SKM-1 treated with dmso at 0.1 percent for 144 hours (cell line): ENCODE measurements at regions not wholly inside any gene's neighbourhood (a gene's known extent, or its start where the extent isn't known, plus 50 kb on each side); places are given as distances from the start of the nearest gene placed in this dataset.
"Not testable (repeated sequence)": the region's sequence is repeated elsewhere in the genome, so short reads cannot be mapped to it uniquely, and the experiment has no call there.

Experiments used
- DNase-seq: peaks from one replicate; lab custom pipeline; 2025; ENCODE audit not compliant: unreplicated experiment; lab: John Stamatoyannopoulos, UW

- no peak for DNase-seq
Observed at GRCh38 chr13:80727321-80727975, 386.5 kb upstream of the SPRY2 start.

- no peak for DNase-seq
Observed at GRCh38 chr13:80726868-80727267, 385.9 kb upstream of the SPRY2 start.

- DNase-seq = no peak
Observed at GRCh38 chr13:80721689-80722088, 380.8 kb upstream of the SPRY2 start.

- no peak for DNase-seq
Observed at GRCh38 chr13:80718970-80719369, 378.0 kb upstream of the SPRY2 start.

- no peak for DNase-seq
Observed at GRCh38 chr13:80717776-80718175, 376.9 kb upstream of the SPRY2 start.

- DNase-seq = peak; percentile 29
Observed at GRCh38 chr13:80716610-80717081, 375.7 kb upstream of the SPRY2 start.

- no peak for DNase-seq
Observed at GRCh38 chr13:80712026-80712425, 371.1 kb upstream of the SPRY2 start.

- DNase-seq = no peak
Observed at GRCh38 chr13:80708791-80709190, 367.9 kb upstream of the SPRY2 start.

- no peak for DNase-seq
Observed at GRCh38 chr13:80707000-80707983, 366.4 kb upstream of the SPRY2 start.

GRCh38 chr13:80706164-80706471 lies 365.2 kb upstream of the SPRY2 start:
- DNase-seq = no peak

- no peak for DNase-seq
Observed at GRCh38 chr13:80705371-80706163, 364.6 kb upstream of the SPRY2 start.

GRCh38 chr13:80704369-80704768 lies 363.4 kb upstream of the SPRY2 start:
- DNase-seq = no peak

- DNase-seq = no peak
Observed at GRCh38 chr13:80695841-80696240, 354.9 kb upstream of the SPRY2 start.

- not testable (repeated sequence) for DNase-seq
Observed at GRCh38 chr13:80691814-80692213, 350.9 kb upstream of the SPRY2 start.

- DNase-seq = no peak
Observed at GRCh38 chr13:80690208-80690607, 349.3 kb upstream of the SPRY2 start.

GRCh38 chr13:80688593-80688992 lies 347.7 kb upstream of the SPRY2 start:
- DNase-seq = no peak

- no peak for DNase-seq
Observed at GRCh38 chr13:80685942-80686341, 345.0 kb upstream of the SPRY2 start.

- DNase-seq = no peak
Observed at GRCh38 chr13:80684217-80684991, 343.5 kb upstream of the SPRY2 start.

GRCh38 chr13:80680786-80681366 lies 339.9 kb upstream of the SPRY2 start:
- no peak for DNase-seq

GRCh38 chr13:80679423-80679822 lies 338.5 kb upstream of the SPRY2 start:
- no peak for DNase-seq
